ENCODE measurements at regions not wholly inside any gene's neighbourhood (a gene's known extent, or its start where the extent isn't known, plus 50 kb on each side); places are given as distances from the start of the nearest gene placed in this dataset.

DNA sequence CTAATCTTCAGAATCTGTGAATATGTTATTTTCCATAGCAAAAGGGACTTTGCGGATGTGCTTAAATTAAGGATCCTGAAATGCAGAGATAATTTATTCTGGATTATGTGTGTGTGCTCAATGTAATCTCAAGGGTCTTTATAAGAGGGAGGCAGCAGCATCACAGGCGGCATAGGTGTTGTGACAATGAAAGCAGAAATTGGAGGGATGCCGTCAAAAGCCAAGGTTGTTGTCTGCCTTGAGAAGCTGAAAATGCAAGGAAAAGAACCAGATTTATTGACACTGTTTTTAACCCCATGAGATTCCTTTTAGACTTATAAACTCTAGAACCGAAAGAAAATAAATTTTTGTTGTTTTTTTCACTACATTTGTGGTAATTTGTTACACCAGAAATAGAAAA, 948.5 kb downstream of the TLE4 start:
- TF ChIP-seq EZH2 (IDR thresholded peaks at IDR 0.05) (no peak), POLR2AphosphoS5 (IDR thresholded peaks at IDR 0.05; ENCODE audit: borderline replicate concordance, low read depth, low read length) (no peak)
